ENCODE measurements at regions not wholly inside any gene's neighbourhood (a gene's known extent, or its start where the extent isn't known, plus 50 kb on each side); places are given as distances from the start of the nearest gene placed in this dataset.
"Not testable (repeated sequence)": the region's sequence is repeated elsewhere in the genome, so short reads cannot be mapped to it uniquely, and the experiment has no call there.

DNA sequence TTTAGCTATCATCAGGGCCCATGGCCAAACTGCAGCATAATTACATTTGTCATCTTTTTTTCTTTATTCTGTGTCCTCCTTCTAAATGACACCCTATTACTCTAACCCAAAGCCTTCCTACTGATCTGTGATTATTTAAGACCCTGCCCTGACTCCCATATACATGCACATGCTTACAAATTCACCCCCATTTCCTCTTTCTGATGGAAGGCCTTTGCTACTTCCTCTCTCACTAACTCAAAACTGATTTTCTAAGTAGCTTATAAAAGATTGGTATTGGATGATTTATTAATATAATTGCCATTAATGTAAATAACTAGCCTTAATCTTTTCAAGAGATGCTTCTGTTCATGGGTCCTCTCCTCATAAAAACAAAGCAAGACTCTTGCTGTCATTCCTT lies 179.2 kb downstream of the EDEM1 start:
- DNase-seq = no peak

GRCh38 chr3:5371555-5371954 lies 184.0 kb downstream of the EDEM1 start:
- DNase-seq = not testable (repeated sequence)

DNA sequence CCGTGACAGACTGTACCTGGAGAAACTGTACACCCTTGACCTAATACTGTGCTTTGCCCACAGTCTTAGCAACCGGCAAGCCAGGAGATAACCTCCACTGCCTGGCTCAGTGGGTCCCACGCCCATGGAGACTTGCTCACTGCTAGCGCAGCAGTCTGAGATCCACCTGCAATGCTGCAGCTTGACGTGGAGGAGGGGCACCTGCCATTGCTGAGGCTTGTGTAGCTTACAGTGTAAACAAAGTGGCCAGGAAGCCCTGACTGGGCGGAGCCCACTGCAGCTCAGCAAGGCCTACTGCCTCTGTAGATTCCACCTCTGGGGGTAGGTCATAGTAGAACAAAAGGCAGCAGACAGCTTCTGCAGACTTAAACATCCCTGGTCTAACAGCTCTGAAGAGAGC lies 189.3 kb downstream of the EDEM1 start:
- DNase-seq = no peak

DNA sequence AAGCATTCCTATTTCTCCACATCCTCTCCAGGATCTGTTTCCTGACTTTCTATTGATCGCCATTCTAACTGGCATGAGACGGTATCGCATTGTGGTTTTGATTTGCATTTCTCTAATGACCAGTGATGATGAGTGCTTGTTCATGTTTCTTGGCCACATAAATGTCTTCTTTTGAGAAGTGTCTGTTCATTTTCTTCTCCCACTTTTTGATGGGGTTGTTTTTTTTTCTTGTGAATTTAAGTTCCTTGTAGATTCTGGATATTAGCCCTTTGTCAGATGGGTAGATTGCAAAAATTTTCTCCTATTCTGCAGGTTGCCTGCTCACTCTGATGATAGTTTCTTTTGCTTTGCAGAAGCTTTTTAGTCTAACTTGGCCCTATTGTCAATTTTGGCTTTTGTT lies 191.8 kb downstream of the EDEM1 start:
- DNase-seq = not testable (repeated sequence)

DNA sequence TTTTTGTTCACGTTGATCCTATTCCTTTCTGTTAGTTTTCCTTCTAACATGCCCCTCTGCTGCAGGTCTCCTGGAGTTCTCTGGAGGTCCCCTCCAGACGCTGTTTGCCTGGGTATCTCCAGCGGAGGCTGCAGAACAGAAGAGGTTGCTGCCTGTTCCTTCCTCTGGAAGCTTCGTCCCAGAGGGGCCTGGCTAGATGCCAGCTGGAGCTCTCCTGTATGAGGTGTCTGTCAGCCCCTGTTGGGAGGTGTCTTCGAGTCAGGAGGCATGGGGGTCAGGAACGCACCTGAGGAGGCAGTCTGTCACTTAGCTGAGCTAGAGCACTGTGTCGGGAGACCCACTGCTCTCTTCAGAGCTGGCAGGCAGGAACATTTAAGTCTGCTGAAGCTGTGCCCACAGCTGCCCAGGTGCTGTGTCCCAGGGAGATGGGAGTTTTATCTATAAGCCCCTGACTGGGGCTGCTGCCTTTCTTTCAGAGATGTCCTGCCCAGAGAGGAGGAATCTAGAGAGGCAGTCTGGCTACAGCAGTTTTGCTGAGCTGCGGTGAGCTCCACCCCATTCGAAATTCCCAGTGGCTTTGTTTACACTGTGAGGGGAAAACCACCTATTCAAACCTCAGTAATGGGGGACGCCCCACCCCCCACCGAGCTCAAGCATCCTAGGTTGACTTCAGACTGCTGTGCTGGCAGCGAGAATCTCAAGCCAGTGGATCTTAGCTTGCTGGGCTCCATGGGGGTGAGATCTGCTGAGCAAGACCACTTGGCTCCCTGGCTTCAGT lies 196.2 kb downstream of the EDEM1 start:
- DNase-seq = not testable (repeated sequence)

DNA sequence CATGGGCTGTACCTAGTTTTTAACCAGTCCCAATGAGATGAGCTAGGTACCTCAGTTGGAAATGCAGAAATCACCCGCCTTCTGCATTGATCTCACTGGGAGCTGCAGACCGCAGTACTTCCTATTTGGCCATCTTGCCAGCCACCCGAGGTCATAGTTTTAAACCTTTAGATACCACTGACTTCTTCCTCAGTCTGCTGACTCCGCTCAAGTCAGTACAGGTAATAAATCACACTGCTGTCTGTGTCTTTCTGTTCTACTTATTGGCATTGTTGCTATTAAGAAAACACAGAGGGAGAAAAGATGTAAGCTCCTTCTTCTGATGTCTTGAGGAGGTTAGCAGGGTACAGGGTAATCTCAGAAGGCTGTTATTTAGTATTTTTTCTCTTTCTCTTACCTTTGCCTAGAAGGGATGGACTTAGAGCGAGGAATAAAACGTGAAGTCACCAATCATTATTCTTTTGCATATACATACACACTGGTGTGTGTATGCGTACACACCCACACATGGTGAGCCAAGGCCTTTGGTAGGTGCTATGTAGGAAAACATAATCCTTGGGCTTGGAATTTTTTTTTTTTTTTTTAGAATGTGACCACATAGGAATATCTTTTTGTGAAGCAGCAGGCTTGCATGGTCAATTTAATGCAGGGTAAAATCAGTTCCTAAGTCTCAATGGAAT lies 197.2 kb downstream of the EDEM1 start:
- no peak for DNase-seq

DNA sequence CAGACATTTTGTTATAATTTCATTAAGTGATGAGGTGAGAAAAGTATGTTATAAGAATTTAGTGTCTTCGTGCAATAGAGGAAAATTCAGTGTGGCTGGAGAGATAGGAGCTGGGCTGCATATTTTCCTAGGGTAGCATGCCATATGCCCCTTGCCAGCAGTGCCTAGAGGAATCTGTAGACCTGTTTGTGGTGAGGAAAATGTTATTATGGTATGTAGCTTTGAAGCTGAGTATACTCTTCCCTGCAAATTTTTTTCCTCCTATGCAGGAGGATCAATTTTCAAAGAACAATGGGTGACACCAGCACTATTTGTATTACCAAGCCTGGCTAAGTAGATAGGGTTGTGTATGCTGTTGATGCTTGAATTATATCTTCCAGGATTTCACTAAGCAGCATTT lies 200.6 kb downstream of the EDEM1 start:
- DNase-seq = no peak

GRCh38 chr3:5389057-5389456 lies 201.6 kb downstream of the EDEM1 start:
- no peak for DNase-seq

DNA sequence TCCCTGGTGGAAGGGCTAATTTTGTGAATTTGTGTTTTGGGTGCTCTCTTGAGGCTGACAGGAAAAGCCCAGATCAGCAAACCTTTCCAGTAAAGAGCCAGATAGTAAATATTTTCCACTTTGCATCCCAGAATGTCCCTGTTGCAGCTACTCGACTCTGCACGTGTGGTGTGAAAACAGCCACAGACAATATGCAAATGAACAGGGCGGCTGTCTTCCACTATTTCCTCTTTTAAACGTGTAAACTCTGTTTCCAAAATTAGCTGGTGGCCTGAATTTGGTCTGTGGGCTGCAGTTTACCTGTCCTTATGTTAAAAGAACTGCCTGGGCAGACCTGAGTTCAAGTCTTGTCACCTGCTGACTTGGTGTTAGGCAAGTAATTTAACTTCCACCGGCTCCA lies 202.7 kb downstream of the EDEM1 start:
- DNase-seq = no peak

GRCh38 chr3:5390936-5391625 lies 203.6 kb downstream of the EDEM1 start:
- no peak for DNase-seq

DNA sequence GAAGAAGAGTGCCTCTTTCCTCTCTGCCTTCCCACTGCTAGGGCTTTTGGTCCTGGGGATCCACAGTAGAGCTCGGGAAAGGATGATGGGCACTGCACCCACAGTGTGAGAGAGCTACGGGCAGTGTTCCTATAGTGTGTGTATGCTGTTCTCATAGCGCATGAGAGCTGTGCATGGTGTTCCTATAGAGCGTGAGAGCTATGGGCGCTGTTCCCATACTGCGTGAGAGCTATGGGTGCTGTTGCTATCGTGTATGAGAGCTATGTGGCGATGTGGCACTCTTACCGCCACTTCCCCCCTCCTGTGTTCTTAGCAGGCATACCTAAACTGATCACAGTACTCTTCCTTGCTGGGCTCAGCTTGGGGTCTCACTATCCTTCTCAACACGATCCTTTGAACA lies 213.5 kb downstream of the EDEM1 start:
- no peak for DNase-seq

- no peak for DNase-seq
Measured at GRCh38 chr3:5404718-5405117, 217.2 kb downstream of the EDEM1 start.

DNA sequence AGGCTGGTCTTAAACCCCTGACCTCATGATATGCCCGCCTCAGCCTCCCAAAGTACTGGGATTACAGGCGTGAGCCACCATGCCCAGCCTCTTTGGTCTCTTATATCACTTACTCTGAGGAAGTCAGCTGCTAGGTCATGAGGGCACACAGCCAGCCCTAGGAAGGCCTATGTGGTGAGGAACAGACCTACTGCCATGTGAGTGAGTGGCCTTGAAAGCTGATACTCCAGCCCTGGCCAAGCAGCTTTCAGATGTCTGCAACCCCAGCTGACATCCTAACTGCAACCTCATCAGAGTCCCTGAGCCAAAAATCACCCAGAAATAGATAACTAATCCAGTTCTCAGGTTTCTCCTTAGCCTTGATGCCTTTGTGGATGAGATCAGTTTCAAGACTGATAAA lies 224.3 kb downstream of the EDEM1 start:
- DNase-seq = no peak

- peak; percentile 41 for DNase-seq
Measured at GRCh38 chr3:5423076-5423475, 235.6 kb downstream of the EDEM1 start.

- peak; percentile 47 for DNase-seq
Measured at GRCh38 chr3:5423523-5423922, 236.0 kb downstream of the EDEM1 start.

DNA sequence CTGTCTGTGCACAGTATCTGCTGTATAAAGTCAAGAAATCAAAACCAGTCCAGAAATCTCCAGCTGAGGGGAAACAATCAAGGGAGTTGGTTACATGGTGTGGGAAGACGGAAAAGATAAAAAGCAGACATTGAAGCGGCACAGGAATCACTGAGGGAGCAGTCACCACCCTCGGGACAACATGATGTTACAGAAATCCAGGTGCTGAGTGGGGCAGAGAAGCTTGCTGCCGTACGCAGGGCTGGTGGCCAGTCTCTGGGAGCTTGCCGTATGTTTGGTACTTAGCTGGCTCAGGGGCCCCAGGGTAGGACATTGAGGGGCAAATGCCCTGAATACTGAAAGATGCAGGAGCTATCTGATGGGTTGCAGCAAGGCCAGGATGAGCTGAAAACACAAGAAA lies 237.9 kb downstream of the EDEM1 start:
- no peak for DNase-seq

DNA sequence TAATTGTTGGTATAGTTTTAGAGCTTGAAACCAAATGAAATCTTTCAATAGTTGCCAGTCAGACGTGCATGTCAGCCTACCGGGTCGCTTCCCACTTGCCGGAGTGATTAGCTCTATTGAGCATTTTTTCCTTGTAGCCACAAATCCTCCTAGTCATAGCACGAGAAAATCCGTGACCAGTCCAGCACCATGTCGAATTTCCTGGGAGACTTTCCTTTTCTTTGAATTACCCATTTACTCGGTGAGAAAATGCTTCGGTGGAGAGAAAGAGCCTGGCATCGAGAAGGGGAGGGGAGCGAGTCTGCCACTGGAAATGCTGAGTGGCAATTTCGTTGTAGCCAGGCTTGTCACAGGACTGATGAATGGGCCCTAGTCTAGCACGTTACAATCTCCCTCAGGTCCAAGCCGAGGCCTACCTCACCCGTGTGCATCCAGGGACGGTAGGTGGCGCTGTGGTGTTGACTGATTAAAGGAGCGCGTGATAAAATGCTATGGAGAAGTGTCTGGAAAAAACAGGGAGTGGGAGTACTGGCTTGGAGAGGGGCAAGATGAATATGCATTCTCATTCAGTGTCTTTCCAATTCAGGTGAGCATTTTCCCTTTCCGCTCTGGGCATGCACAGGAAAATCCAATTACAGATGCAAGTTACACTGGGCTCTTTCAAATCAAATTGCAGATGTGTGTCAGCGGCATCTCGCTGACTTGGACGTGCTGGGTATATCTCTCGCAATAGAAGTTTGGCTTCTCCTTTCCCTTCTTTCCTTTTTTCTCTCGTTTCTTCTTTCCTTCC lies 238.8 kb downstream of the EDEM1 start:
- DNase-seq = peak; percentile 93

DNA sequence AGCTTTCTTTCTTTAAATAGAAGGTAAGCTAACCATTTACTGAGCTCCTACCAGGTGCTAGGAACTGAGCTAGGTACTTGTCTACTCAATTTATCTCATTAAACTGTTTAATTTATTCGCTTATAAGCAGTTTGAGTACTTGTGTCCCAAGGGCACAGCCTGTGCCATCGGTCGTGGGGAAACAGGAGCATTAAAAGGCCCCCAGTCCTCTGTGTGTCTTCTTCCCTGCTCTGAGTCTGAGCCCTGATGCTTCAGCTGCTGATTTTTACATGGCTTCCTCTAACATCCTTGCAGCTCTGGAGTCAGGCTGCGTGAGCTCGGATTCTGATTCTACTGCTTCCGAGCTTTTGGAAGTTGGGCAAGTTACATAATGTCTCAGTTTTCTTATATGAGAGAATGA lies 239.5 kb downstream of the EDEM1 start:
- no peak for DNase-seq

DNA sequence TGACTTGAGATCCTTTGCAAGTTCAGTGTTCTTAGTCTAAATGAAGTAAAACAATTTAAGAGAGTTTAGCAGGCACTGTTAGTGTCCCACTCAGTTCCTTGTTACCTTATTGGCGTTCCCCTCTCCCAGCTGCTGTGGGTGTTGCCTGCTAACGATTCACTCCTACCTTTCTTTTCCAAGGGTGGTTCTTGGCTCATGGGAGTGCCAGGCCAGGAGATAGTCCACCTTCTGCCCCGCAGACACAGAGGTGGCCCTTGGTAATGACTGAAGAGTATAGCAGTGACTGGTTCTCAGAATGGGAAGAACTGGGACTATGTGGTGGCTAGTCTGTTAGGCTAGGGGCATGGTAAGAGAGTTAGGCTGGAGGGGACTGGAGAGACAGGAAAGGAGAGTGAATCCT lies 240.4 kb downstream of the EDEM1 start:
- DNase-seq = no peak

DNA sequence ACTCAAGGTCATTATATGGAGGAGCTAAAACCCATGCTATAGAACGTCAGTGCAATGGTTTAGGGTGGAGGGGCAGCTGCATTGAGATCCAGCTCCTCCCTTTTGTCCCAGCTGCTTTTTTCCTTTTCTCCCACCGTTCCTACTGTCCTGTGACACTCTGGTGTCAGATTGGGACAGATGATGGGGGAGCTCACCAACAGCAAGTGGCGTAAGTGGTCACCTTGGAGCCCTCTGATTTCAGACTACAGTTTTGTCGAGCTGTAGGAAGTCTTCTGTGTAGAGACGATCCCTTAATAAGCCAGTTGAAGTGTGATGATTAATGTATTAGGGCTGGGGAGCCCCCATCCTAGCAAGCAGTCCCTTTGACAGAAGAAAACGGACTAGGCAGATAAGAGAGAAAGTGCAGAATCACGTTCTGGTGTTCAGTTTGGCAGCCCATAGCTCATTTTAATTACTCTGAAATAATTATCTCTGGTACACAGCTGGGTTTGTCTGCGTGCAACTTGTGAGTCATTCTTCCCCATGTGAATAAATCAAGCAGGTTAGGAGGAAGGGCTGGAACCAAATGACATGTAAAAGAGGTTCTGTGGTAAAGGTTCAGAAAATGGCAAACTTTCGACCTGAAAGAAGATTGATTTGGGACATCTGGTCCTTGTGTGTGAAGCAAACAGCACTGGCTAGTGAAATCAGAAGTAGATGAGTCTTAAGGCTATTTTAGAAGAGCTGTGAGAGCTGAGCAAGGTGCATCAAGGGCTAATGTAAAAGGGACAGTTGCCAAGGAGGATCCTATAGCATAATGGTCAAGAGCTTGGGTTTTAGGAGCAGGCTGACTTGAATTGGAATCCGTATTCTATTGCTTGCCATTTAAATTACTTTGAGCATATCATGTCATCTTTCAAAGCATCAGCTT lies 241.4 kb downstream of the EDEM1 start:
- DNase-seq = peak; percentile 98

DNA sequence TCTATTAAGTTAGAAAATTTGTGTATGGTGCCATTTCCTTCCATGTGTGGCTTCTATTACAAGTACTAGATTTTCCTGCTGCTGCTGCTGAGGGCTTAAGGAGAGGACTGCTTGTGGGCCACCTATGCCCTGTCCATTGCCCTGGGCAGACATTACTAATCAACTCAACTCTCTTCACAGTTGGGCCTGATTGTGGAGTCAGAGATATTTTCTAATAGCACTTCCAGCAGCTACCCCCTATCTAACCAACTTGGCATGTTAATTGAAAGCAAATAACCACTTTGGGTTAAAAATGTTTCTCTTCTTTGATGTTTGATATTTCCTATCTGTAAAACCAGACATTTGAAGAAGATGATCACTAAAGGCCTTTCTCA lies 242.0 kb downstream of the EDEM1 start:
- peak; percentile 57 for DNase-seq

DNA sequence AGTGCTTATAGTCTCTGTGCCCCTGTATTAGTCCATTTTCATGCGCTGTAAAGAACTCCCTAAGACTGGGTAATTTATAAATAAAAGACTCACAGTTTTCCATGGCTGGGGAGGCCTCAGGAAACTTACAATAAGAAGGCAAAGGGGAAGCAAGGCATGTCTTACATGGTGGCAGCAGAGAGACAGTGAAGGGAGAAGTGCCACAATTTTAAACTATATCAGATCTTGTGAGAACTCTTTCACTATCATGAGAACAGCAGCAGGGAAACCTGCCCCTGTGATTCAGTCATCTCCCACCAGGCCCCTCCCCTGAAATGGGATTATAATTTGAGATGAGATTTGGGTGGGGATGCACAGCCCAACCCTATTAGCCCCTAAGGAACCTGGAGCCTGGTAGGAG lies 243.2 kb downstream of the EDEM1 start:
- DNase-seq = peak; percentile 20
